Spleen (tissue), 7 donors: ENCODE measurements at regions not wholly inside any gene's neighbourhood (a gene's known extent, or its start where the extent isn't known, plus 50 kb on each side); places are given as distances from the start of the nearest gene placed in this dataset.

Source experiments
- CTCF ChIP-seq, 11 experiments: fragments of 200-600 bp in 7 of 11; fragments of 450-650 bp in 4 of 11; sonication (generic) in 4 of 11; IDR thresholded peaks in 8 of 11; conservative IDR thresholded peaks in 3 of 11; 1 replicate in 7 of 11; 2 replicates in 4 of 11; pipeline versions ENCODE4 v1.4.0 to v1.8.0; 2016 to 2021; ENCODE audit warnings: antibody characterized with exemption in 11 of 11, inconsistent platforms in 4 of 11, mild to moderate bottlenecking in 1 of 11
- POLR2A ChIP-seq, 3 donors: fragments of 450-650 bp; IDR thresholded peaks; one replicate each; pipeline ENCODE4 v1.5.1; 2017; ENCODE audit warnings: antibody characterized with exemption in 3 of 3, mild to moderate bottlenecking in 1 of 3
- donor health status: DM: no; HTN: no; CAD: no; lungs with moderate emphysema.
- donor health status: DM: no; HTN: no; CAD: no.
- donor health status: DM: no; HTN: no; CAD: no.

- TF ChIP-seq CTCF (IDR thresholded peaks at IDR 0.05 in 8 of 11, conservative IDR thresholded peaks at IDR 0.05 in 3 of 11) (no peak), POLR2A (IDR thresholded peaks at IDR 0.05) (no peak)
Measured at GRCh38 chr12:107528731-107529365, 156.8 kb upstream of the PWP1 start.
